ENCODE measurements at regions not wholly inside any gene's neighbourhood (a gene's known extent, or its start where the extent isn't known, plus 50 kb on each side); places are given as distances from the start of the nearest gene placed in this dataset.
A peak's percentile ranks its signal among the peaks of the same experiment; 100 is the strongest.

- TF ChIP-seq CTCF (conservative IDR thresholded peaks at IDR 0.05; ENCODE audit: low read depth, low read length) = no peak
- no peak for DNase-seq (ENCODE audit: low read depth)
- no peak overlapping the region for H3K4me3 ChIP-seq (ENCODE audit: low read depth, low read length)
These were observed 162.3 kb upstream of the CYLC2 start for GRCh38 chr9:102832814-102833213.

GRCh38 chr9:102796244-102796643 is 198.9 kb upstream of the CYLC2 start:
- no peak for TF ChIP-seq CTCF (conservative IDR thresholded peaks at IDR 0.05; ENCODE audit: low read depth, low read length)
- no peak for DNase-seq (ENCODE audit: low read depth)
- no peak overlapping the region for H3K4me3 ChIP-seq (ENCODE audit: low read depth, low read length)

- no peak for DNase-seq (ENCODE audit: low read depth)
- no peak overlapping the region for H3K4me3 ChIP-seq (ENCODE audit: low read depth, low read length)
- no peak for TF ChIP-seq CTCF (conservative IDR thresholded peaks at IDR 0.05; ENCODE audit: low read depth, low read length)
These were observed 199.6 kb upstream of the CYLC2 start for GRCh38 chr9:102795532-102795931.

GRCh38 chr9:102779356-102779755 is 215.8 kb upstream of the CYLC2 start:
- peak; percentile 20 for DNase-seq (ENCODE audit: low read depth)
- H3K4me3 ChIP-seq (ENCODE audit: low read depth, low read length) = no peak overlapping the region
- TF ChIP-seq CTCF (conservative IDR thresholded peaks at IDR 0.05; ENCODE audit: low read depth, low read length) = no peak

GRCh38 chr9:102778746-102779145 is 216.4 kb upstream of the CYLC2 start:
- DNase-seq (ENCODE audit: low read depth) = no peak
- TF ChIP-seq CTCF (conservative IDR thresholded peaks at IDR 0.05; ENCODE audit: low read depth, low read length) = no peak

GRCh38 chr9:102770704-102771103 is 224.4 kb upstream of the CYLC2 start:
- DNase-seq (ENCODE audit: low read depth) = no peak
- no peak overlapping the region for H3K4me3 ChIP-seq (ENCODE audit: low read depth, low read length)
- no peak for TF ChIP-seq CTCF (conservative IDR thresholded peaks at IDR 0.05; ENCODE audit: low read depth, low read length)

More at GRCh38 chr9:102778746-102779145, 216.4 kb upstream of the CYLC2 start:
- no peak overlapping the region for H3K4me3 ChIP-seq (ENCODE audit: low read depth, low read length)

GRCh38 chr9:102769307-102769706 is 225.8 kb upstream of the CYLC2 start:
- no peak overlapping the region for H3K4me3 ChIP-seq (ENCODE audit: low read depth, low read length)
- TF ChIP-seq CTCF (conservative IDR thresholded peaks at IDR 0.05; ENCODE audit: low read depth, low read length) = no peak
- no peak for DNase-seq (ENCODE audit: low read depth)
